ENCODE measurements at regions not wholly inside any gene's neighbourhood (a gene's known extent, or its start where the extent isn't known, plus 50 kb on each side); places are given as distances from the start of the nearest gene placed in this dataset.

DNA sequence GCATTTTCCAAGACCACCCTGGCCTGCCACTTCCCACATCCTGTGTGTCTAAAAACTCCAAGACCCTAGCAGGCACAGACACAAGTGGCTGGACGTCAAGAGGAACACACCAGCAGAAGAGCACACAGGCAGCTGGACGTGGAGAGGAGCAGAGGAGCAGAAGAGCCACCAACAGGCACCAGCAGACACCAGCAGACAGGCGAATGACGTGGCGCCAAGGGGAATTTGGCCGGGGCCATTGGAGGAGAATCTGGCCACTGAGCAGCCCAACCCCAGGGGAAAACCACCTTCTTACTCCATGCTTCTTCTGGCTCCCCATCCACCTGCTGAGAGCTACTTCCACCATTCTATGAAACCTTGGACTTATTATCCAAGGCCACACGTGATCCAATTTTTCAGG, 243.1 kb upstream of the CTSO start:
- DNase-seq (ENCODE audit: low read depth, low spot score): no peak
- CTCF ChIA-PET: no interaction called here
- TF ChIP-seq, protein P1, sequence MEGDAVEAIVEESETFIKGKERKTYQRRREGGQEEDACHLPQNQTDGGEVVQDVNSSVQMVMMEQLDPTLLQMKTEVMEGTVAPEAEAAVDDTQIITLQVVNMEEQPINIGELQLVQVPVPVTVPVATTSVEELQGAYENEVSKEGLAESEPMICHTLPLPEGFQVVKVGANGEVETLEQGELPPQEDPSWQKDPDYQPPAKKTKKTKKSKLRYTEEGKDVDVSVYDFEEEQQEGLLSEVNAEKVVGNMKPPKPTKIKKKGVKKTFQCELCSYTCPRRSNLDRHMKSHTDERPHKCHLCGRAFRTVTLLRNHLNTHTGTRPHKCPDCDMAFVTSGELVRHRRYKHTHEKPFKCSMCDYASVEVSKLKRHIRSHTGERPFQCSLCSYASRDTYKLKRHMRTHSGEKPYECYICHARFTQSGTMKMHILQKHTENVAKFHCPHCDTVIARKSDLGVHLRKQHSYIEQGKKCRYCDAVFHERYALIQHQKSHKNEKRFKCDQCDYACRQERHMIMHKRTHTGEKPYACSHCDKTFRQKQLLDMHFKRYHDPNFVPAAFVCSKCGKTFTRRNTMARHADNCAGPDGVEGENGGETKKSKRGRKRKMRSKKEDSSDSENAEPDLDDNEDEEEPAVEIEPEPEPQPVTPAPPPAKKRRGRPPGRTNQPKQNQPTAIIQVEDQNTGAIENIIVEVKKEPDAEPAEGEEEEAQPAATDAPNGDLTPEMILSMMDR (IDR thresholded peaks at IDR 0.05; ENCODE audit: insufficient read depth, low read length, missing control alignments): no peak
- POLR2A ChIA-PET: no interaction called here
- no peak overlapping the region for H3K4me3 ChIP-seq (ENCODE audit: low read depth, low read length)

DNA sequence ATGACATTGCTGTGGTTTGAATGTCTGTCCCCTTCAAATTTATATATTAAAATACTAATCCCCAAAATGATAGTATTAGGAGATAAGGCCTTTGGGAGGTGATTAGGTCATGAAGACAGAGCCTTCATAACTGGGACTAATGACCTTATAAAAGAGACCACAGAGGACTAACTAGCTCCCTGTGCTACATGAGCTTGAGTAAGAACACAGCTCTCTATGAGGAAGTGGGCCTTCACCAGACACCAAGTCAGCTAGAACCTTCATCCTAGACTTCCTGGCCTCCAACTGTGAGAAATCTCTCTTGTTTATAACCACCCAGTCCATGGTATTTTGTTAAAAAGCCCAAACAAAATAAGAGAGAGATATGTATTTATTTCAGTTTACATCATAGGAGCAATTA, 242.2 kb upstream of the CTSO start:
- no peak for DNase-seq (ENCODE audit: low read depth, low spot score)
- H3K4me3 ChIP-seq (ENCODE audit: low read depth, low read length): no peak overlapping the region
- ChIA-PET CTCF (no interaction called here), POLR2A (no interaction called here)
- TF ChIP-seq, protein P1 (IDR thresholded peaks at IDR 0.05; ENCODE audit: insufficient read depth, low read length, missing control alignments): no peak

DNA sequence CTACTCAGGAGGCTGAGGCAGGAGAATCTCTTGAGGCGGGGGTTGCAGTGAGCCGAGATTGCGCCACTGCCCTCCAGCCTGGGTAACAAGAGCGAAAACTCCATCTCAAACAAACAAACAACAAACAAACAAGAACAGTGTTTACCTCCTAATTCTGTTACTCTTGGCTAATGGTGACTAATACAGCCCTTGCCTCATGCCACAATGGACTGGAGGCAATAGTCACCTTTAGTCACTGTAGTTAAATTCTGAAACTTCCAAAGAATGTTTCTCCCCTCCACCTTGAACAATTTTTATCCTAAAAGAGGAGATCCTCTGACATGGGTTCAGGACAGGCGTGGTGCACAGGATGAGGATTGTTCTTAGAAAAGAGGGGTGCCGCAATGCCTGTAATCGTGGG, 241.2 kb upstream of the CTSO start:
- no peak for DNase-seq (ENCODE audit: low read depth, low spot score)
- CTCF ChIA-PET: no interaction called here
- POLR2A ChIA-PET: no interaction called here
- TF ChIP-seq, protein P1 (IDR thresholded peaks at IDR 0.05; ENCODE audit: insufficient read depth, low read length, missing control alignments): no peak
- no peak overlapping the region for H3K4me3 ChIP-seq (ENCODE audit: low read depth, low read length)

- no peak overlapping the region for H3K4me3 ChIP-seq (ENCODE audit: low read depth, low read length)
- DNase-seq (ENCODE audit: low read depth, low spot score): peak; percentile 14
- ChIA-PET POLR2A (no interaction called here), CTCF (no interaction called here)
- TF ChIP-seq, protein P1 (IDR thresholded peaks at IDR 0.05; ENCODE audit: insufficient read depth, low read length, missing control alignments): no peak
These were observed 240.1 kb upstream of the CTSO start for GRCh38 chr4:156193800-156194199.

DNA sequence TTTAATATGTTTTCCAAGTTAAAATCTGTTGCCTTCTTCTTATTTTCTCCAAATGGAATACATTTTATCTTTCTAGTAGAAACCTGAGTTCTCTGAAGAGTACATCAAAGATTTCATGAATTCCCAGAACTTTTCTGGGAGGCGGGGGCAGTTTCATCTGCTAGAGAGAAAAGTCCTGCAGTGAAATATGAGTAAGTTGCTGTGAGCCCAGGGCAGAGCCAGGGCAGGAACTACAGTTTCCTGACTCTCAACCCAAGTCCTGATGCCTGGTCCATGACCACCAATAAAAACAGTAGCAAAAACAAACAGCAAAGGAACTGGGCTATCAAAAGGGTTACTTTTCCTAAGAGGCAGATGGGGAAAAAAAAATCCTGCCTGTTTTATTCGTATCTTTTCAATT, 239.4 kb upstream of the CTSO start:
- no peak overlapping the region for H3K4me3 ChIP-seq (ENCODE audit: low read depth, low read length)
- TF ChIP-seq, protein P1 (IDR thresholded peaks at IDR 0.05; ENCODE audit: insufficient read depth, low read length, missing control alignments): no peak
- ChIA-PET POLR2A (no interaction called here), CTCF (no interaction called here)
- DNase-seq (ENCODE audit: low read depth, low spot score): no peak

DNA sequence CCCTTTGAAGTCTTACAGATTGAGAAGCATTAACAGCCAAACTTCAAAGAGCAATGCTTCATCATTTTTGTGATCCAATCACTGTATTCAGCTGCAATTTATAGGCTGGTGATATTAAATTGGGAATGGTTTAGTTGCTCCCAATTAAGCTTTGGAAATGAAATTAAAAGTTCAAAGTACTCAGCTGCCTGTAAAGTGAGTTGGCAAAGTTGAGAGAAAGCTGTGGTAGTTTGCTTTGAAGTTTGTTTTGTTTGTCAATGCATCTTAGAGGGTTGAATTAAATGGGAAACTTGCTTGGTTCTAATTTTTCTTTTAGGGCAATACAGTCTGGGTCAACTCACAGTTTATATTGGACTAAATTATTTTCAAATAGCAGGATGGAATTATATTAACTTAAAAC, 238.4 kb upstream of the CTSO start:
- TF ChIP-seq, protein P1 (IDR thresholded peaks at IDR 0.05; ENCODE audit: insufficient read depth, low read length, missing control alignments): no peak
- DNase-seq (ENCODE audit: low read depth, low spot score): no peak
- CTCF ChIA-PET: no interaction called here
- POLR2A ChIA-PET: no interaction called here
- H3K4me3 ChIP-seq (ENCODE audit: low read depth, low read length): no peak overlapping the region

Measured in AG04449 (cell line).